Thyroid gland (tissue), 4 donors: ENCODE measurements at regions not wholly inside any gene's neighbourhood (a gene's known extent, or its start where the extent isn't known, plus 50 kb on each side); places are given as distances from the start of the nearest gene placed in this dataset.
A peak's percentile ranks its signal among the peaks of the same experiment; 100 is the strongest.

ENCODE experiments used
- DNase-seq, 2 donors: peaks; one replicate each; pipeline ENCODE4 v3.0.0-alpha.2; 2019
- H3K27ac ChIP-seq, 3 donors: fragments of 200-600 bp; sonication (generic); 1 replicate in 2 of 3; 2 replicates in 1 of 3; pipeline ENCODE4 v1.5.1; 2016 to 2019; ENCODE audit warnings: mild to moderate bottlenecking in 1 of 3, moderate library complexity in 1 of 3
- H3K27me3 ChIP-seq: fragments of 200-600 bp; sonication (generic); one replicate; pipeline ENCODE4 v1.5.1; 2019
- H3K36me3 ChIP-seq, 2 donors: fragments of 200-600 bp; sonication (generic); one replicate each; pipeline ENCODE4 v1.5.1; 2016 to 2019
- H3K4me1 ChIP-seq, 2 donors: fragments of 200-600 bp; sonication (generic); one replicate each; pipeline ENCODE4 v1.5.1; 2017 to 2019
- H3K4me3 ChIP-seq, 3 donors: fragments of 200-600 bp; sonication (generic); replicated peaks in 1 of 3; 1 replicate in 2 of 3; 2 replicates in 1 of 3; pipeline ENCODE4 v1.5.1; 2016; ENCODE audit warnings: mild to moderate bottlenecking in 1 of 3
- H3K9me3 ChIP-seq: fragments of 200-600 bp; sonication (generic); one replicate; pipeline ENCODE4 v1.5.1; 2017
- CTCF ChIP-seq, 6 experiments: fragments of 200-600 bp in 3 of 6; fragments of 450-650 bp in 3 of 6; sonication (generic) in 3 of 6; IDR thresholded peaks; one replicate each; pipeline ENCODE4 v1.5.1; 2016 to 2019; ENCODE audit warnings: antibody characterized with exemption in 6 of 6, mild to moderate bottlenecking in 2 of 6, inconsistent platforms in 1 of 6, moderate library complexity in 1 of 6
- POLR2A ChIP-seq, 2 donors: fragments of 450-650 bp; IDR thresholded peaks; one replicate each; pipeline ENCODE4 v1.6.1; 2017; ENCODE audit warnings: antibody characterized with exemption in 2 of 2, mild to moderate bottlenecking in 2 of 2, moderate library complexity in 1 of 2
- WGBS, 2 donors: methylation state at CpG; one replicate each; pipeline ENCODE4 v1.1.5; 2017; 5-methylcytosine and 5-hydroxymethylcytosine counted together
- intact Hi-C: fragments of 100-400 bp; cut with DNase I; formaldehyde crosslinking; loops from one replicate; pipeline ENCODE4 v1.15.1; 2023

GRCh38 chr3:71921036-71921435 lies 136.1 kb upstream of the PROK2 start:
- Histone ChIP-seq H3K4me1 (no peaks in the 10 kb centered on the region), H3K27ac (no peak overlapping the region), H3K36me3 (no peaks in the 10 kb centered on the region), H3K4me3 (no peak overlapping the region), H3K9me3 (no peaks in the 10 kb centered on the region), H3K27me3 (no peaks in the 10 kb centered on the region)
- no peak for DNase-seq
- TF ChIP-seq CTCF (IDR thresholded peaks at IDR 0.05) = no peak
- no peak for TF ChIP-seq POLR2A (IDR thresholded peaks at IDR 0.05)
- intact Hi-C loops = no loop called here
- 94 to 100% methylated on average over 1 of the region's 1 CpG for WGBS, 2 donors

DNA sequence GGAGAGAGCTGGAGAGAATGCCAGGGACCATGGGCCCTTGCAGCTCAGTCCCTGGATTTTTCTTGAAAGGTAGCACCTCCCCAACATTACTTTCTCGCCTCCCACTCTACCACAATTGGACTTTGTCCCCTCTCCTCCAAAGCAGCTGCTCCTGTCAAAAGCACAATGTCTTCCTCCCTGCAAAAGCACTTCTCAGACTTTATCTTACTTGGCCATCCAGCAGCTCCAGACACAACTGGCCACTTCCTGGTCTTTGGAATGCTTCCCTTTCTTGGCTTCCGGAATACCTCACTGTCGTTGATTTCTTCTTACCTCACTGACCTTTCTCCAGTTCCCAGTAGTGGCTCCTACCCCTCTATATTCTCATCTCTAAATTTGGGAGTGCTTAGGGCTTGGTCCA lies 134.6 kb upstream of the PROK2 start:
- H3K4me3 ChIP-seq = no peak overlapping the region
- H3K27me3 ChIP-seq = no peaks in the 10 kb centered on the region
- H3K36me3 ChIP-seq = no peaks in the 10 kb centered on the region
- no peaks in the 10 kb centered on the region for H3K4me1 ChIP-seq
- 66 to 77% methylated on average over 3 of the region's 3 CpGs for WGBS, 2 donors
- no peaks in the 10 kb centered on the region for H3K9me3 ChIP-seq
- TF ChIP-seq CTCF (IDR thresholded peaks at IDR 0.05) = no peak
- TF ChIP-seq POLR2A (IDR thresholded peaks at IDR 0.05) = no peak
- intact Hi-C loops = no loop called here
- H3K27ac ChIP-seq = no peak overlapping the region
- DNase-seq = no peak

GRCh38 chr3:71917545-71917944 lies 132.6 kb upstream of the PROK2 start:
- intact Hi-C loops = no loop called here
- WGBS, 2 donors = 89 to 93% methylated on average over 2 of the region's 2 CpGs
- H3K27me3 ChIP-seq = no peaks in the 10 kb centered on the region
- H3K4me3 ChIP-seq = no peak overlapping the region
- no peaks in the 10 kb centered on the region for H3K9me3 ChIP-seq
- no peaks in the 10 kb centered on the region for H3K36me3 ChIP-seq
- no peak for DNase-seq
- TF ChIP-seq POLR2A (IDR thresholded peaks at IDR 0.05) (no peak), CTCF (IDR thresholded peaks at IDR 0.05) (no peak)
- no peak overlapping the region for H3K27ac ChIP-seq
- H3K4me1 ChIP-seq = no peaks in the 10 kb centered on the region

- Histone ChIP-seq H3K27me3 (no peaks in the 10 kb centered on the region), H3K36me3 (no peaks in the 10 kb centered on the region), H3K27ac (no peak overlapping the region), H3K9me3 (no peaks in the 10 kb centered on the region), H3K4me1 (no peaks in the 10 kb centered on the region), H3K4me3 (no peak overlapping the region)
- peak; percentile 7 to 20 for DNase-seq
- TF ChIP-seq CTCF (IDR thresholded peaks at IDR 0.05) (no peak), POLR2A (IDR thresholded peaks at IDR 0.05) (no peak)
- 50 to 61% methylated on average over 5 of the region's 5 CpGs for WGBS, 2 donors
- intact Hi-C loops = no loop called here
Observed at GRCh38 chr3:71916747-71917369, 131.9 kb upstream of the PROK2 start.

GRCh38 chr3:71912839-71913495 lies 128.0 kb upstream of the PROK2 start:
- intact Hi-C loops = no loop called here
- H3K9me3 ChIP-seq = no peaks in the 10 kb centered on the region
- TF ChIP-seq POLR2A (IDR thresholded peaks at IDR 0.05) (no peak), CTCF (IDR thresholded peaks at IDR 0.05) (no peak)
- H3K4me1 ChIP-seq = no peaks in the 10 kb centered on the region
- DNase-seq = no peak
- no peak overlapping the region for H3K4me3 ChIP-seq
- H3K27ac ChIP-seq = no peak overlapping the region
- H3K27me3 ChIP-seq = no peaks in the 10 kb centered on the region
- H3K36me3 ChIP-seq = no peaks in the 10 kb centered on the region
- WGBS, 2 donors = 77 to 80% methylated on average over 7 of the region's 7 CpGs
